Adrenal gland (tissue), 5 donors: ENCODE measurements at regions not wholly inside any gene's neighbourhood (a gene's known extent, or its start where the extent isn't known, plus 50 kb on each side); places are given as distances from the start of the nearest gene placed in this dataset.

Experiments used
- CTCF ChIP-seq, 6 experiments: fragments of 450-650 bp in 4 of 6; fragments of 200-600 bp in 2 of 6; sonication (generic) in 1 of 6; IDR thresholded peaks; 1 replicate in 5 of 6; 2 replicates in 1 of 6; pipeline versions ENCODE4 v1.5.1 to v1.8.0; 2016 to 2021; ENCODE audit warnings: antibody characterized with exemption in 6 of 6, mild to moderate bottlenecking in 2 of 6, moderate library complexity in 1 of 6
- POLR2A ChIP-seq, 2 donors: fragments of 450-650 bp; IDR thresholded peaks; one replicate each; pipeline ENCODE4 v1.6.1; 2017; ENCODE audit warnings: antibody characterized with exemption in 2 of 2, mild to moderate bottlenecking in 2 of 2, moderate library complexity in 1 of 2
- donor health status: DM: no; HTN: no; CAD: no.

DNA sequence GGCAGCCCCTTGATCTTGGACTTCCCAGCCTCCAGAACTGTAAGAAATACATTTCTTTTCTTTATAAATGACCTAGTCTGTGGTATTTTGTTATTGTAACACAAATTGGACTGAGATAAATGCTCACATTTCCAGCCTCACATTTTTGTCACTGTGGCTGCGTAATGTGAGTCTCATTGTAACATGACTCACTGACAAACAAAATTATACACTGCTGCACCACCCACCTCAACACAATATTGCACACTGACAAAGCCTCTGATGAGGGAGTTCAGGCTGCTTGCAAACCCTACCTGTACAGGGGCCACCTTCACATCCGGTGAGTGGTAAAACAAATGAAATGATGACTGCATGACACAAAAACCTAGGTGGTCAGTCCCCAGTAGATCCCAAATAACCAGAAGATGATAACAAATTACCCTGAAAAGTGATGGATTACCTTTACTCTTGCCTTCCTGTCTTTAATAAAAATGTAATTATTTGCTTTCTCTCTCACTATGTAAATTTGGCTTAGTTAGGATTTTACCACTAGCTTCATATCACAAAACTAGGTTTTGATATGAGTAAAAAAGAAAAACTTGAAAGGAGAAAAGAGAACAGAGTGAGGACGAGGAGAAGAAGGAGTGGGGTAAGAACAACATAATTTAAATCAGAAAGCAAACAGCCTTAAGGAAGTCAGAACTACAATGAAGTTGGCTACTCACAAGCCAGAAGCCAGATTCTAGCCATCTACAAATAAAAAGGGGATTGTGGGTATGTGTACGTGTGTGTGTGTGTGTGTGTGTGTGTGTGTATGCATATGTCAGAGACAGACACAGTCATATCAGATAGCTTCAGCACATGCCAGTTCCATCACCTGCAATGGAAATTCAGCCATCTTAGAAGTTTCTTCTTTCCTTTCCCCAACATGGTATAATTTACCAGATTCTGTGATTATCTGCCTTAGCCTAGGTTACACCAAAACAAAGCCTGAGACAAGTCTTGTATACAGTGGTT is 53.4 kb upstream of the SESN3 start:
- TF ChIP-seq CTCF (IDR thresholded peaks at IDR 0.05) (no peak), POLR2A (IDR thresholded peaks at IDR 0.05) (no peak)
